ENCODE measurements at regions not wholly inside any gene's neighbourhood (a gene's known extent, or its start where the extent isn't known, plus 50 kb on each side); places are given as distances from the start of the nearest gene placed in this dataset.

GRCh38 chr13:68506888-68507551, 1276.9 kb upstream of the PCDH9 start:
- DNase-seq (no peak), ATAC-seq (ENCODE audit: low FRiP score) (no peak)
- Histone ChIP-seq H3K4me3 (ENCODE audit: low read length in 2 of 2) (no peak overlapping the region), H3K36me3 (ENCODE audit: control insufficient read depth in 1 of 2, insufficient read depth in 2 of 2, low read length in 1 of 2) (no peaks in the 10 kb centered on the region), H3K27me3 (ENCODE audit: control insufficient read depth in 1 of 2, insufficient read depth in 2 of 2, low read length in 1 of 2) (no peaks in the 10 kb centered on the region), H3K27ac (ENCODE audit: low read depth in 1 of 2, low read length in 2 of 2) (no peak overlapping the region), H3K9me3 (ENCODE audit: control insufficient read depth, low read length) (no peaks in the 10 kb centered on the region), H3K4me1 (ENCODE audit: control insufficient read depth in 1 of 2, insufficient read depth in 2 of 2, low read length in 2 of 2) (no peaks in the 10 kb centered on the region)
- intact Hi-C loops (cut with DNase I) = no loop called here
- 54 to 57% methylated on average over 8 of the region's 8 CpGs for WGBS, 2 donors

GRCh38 chr13:68490594-68490993, 1260.5 kb upstream of the PCDH9 start:
- no peak for DNase-seq
- ATAC-seq (ENCODE audit: low FRiP score) = no peak
- Histone ChIP-seq H3K4me3 (ENCODE audit: low read length in 2 of 2) (no peak overlapping the region), H3K27ac (ENCODE audit: low read depth in 1 of 2, low read length in 2 of 2) (no peak overlapping the region), H3K9me3 (ENCODE audit: control insufficient read depth, low read length) (no peaks in the 10 kb centered on the region), H3K4me1 (ENCODE audit: control insufficient read depth in 1 of 2, insufficient read depth in 2 of 2, low read length in 2 of 2) (no peaks in the 10 kb centered on the region), H3K36me3 (ENCODE audit: control insufficient read depth in 1 of 2, insufficient read depth in 2 of 2, low read length in 1 of 2) (no peaks in the 10 kb centered on the region), H3K27me3 (ENCODE audit: control insufficient read depth in 1 of 2, insufficient read depth in 2 of 2, low read length in 1 of 2) (no peaks in the 10 kb centered on the region)
- intact Hi-C loops (cut with DNase I) = no loop called here
- WGBS, 2 donors = 41 to 61% methylated on average over 4 of the region's 4 CpGs

GRCh38 chr13:68481130-68481529, 1251.0 kb upstream of the PCDH9 start:
- H3K9me3 ChIP-seq (ENCODE audit: control insufficient read depth, low read length) = no peaks in the 10 kb centered on the region
- 21 to 30% methylated on average over 2 of the region's 2 CpGs for WGBS, 2 donors
- H3K36me3 ChIP-seq (ENCODE audit: control insufficient read depth in 1 of 2, insufficient read depth in 2 of 2, low read length in 1 of 2) = no peaks in the 10 kb centered on the region
- ATAC-seq (ENCODE audit: low FRiP score) = no peak
- H3K4me1 ChIP-seq (ENCODE audit: control insufficient read depth in 1 of 2, insufficient read depth in 2 of 2, low read length in 2 of 2) = no peaks in the 10 kb centered on the region
- H3K4me3 ChIP-seq (ENCODE audit: low read length in 2 of 2) = no peak overlapping the region
- DNase-seq = no peak
- H3K27me3 ChIP-seq (ENCODE audit: control insufficient read depth in 1 of 2, insufficient read depth in 2 of 2, low read length in 1 of 2) = no peaks in the 10 kb centered on the region
- intact Hi-C loops (cut with DNase I) = no loop called here
- no peak overlapping the region for H3K27ac ChIP-seq (ENCODE audit: low read depth in 1 of 2, low read length in 2 of 2)

- Histone ChIP-seq H3K9me3 (ENCODE audit: control insufficient read depth, low read length) (no peaks in the 10 kb centered on the region), H3K4me1 (ENCODE audit: control insufficient read depth in 1 of 2, insufficient read depth in 2 of 2, low read length in 2 of 2) (no peaks in the 10 kb centered on the region), H3K36me3 (ENCODE audit: control insufficient read depth in 1 of 2, insufficient read depth in 2 of 2, low read length in 1 of 2) (no peaks in the 10 kb centered on the region), H3K4me3 (ENCODE audit: low read length in 2 of 2) (no peak overlapping the region), H3K27ac (ENCODE audit: low read depth in 1 of 2, low read length in 2 of 2) (no peak overlapping the region), H3K27me3 (ENCODE audit: control insufficient read depth in 1 of 2, insufficient read depth in 2 of 2, low read length in 1 of 2) (no peaks in the 10 kb centered on the region)
- 4 to 5% methylated on average over 1 of the region's 1 CpG for WGBS, 2 donors
- no peak for ATAC-seq (ENCODE audit: low FRiP score)
- intact Hi-C loops (cut with DNase I) = no loop called here
- DNase-seq = no peak
These were observed 1243.7 kb upstream of the PCDH9 start for GRCh38 chr13:68473834-68474326.

GRCh38 chr13:68467160-68467559, 1237.0 kb upstream of the PCDH9 start:
- Histone ChIP-seq H3K36me3 (ENCODE audit: control insufficient read depth in 1 of 2, insufficient read depth in 2 of 2, low read length in 1 of 2) (no peaks in the 10 kb centered on the region), H3K4me1 (ENCODE audit: control insufficient read depth in 1 of 2, insufficient read depth in 2 of 2, low read length in 2 of 2) (no peaks in the 10 kb centered on the region), H3K27ac (ENCODE audit: low read depth in 1 of 2, low read length in 2 of 2) (no peak overlapping the region), H3K4me3 (ENCODE audit: low read length in 2 of 2) (no peak overlapping the region), H3K27me3 (ENCODE audit: control insufficient read depth in 1 of 2, insufficient read depth in 2 of 2, low read length in 1 of 2) (no peaks in the 10 kb centered on the region), H3K9me3 (ENCODE audit: control insufficient read depth, low read length) (no peaks in the 10 kb centered on the region)
- no peak for DNase-seq
- WGBS, 2 donors = 78 to 80% methylated on average over 4 of the region's 4 CpGs
- intact Hi-C loops (cut with DNase I) = no loop called here
- ATAC-seq (ENCODE audit: low FRiP score) = no peak

GRCh38 chr13:68440874-68441273, 1210.7 kb upstream of the PCDH9 start:
- intact Hi-C loops (cut with DNase I) = no loop called here
- DNase-seq = no peak
- no peaks in the 10 kb centered on the region for H3K36me3 ChIP-seq (ENCODE audit: control insufficient read depth in 1 of 2, insufficient read depth in 2 of 2, low read length in 1 of 2)
- no peak overlapping the region for H3K27ac ChIP-seq (ENCODE audit: low read depth in 1 of 2, low read length in 2 of 2)
- H3K27me3 ChIP-seq (ENCODE audit: control insufficient read depth in 1 of 2, insufficient read depth in 2 of 2, low read length in 1 of 2) = no peaks in the 10 kb centered on the region
- no peaks in the 10 kb centered on the region for H3K9me3 ChIP-seq (ENCODE audit: control insufficient read depth, low read length)
- H3K4me3 ChIP-seq (ENCODE audit: low read length in 2 of 2) = no peak overlapping the region
- H3K4me1 ChIP-seq (ENCODE audit: control insufficient read depth in 1 of 2, insufficient read depth in 2 of 2, low read length in 2 of 2) = no peaks in the 10 kb centered on the region
- no peak for ATAC-seq (ENCODE audit: low FRiP score)

GRCh38 chr13:68439817-68440216, 1209.7 kb upstream of the PCDH9 start:
- H3K9me3 ChIP-seq (ENCODE audit: control insufficient read depth, low read length) = no peaks in the 10 kb centered on the region
- DNase-seq (no peak), ATAC-seq (ENCODE audit: low FRiP score) (no peak)
- WGBS, 2 donors = 48 to 52% methylated on average over 1 of the region's 1 CpG
- H3K4me1 ChIP-seq (ENCODE audit: control insufficient read depth in 1 of 2, insufficient read depth in 2 of 2, low read length in 2 of 2) = no peaks in the 10 kb centered on the region
- H3K27me3 ChIP-seq (ENCODE audit: control insufficient read depth in 1 of 2, insufficient read depth in 2 of 2, low read length in 1 of 2) = no peaks in the 10 kb centered on the region
- intact Hi-C loops (cut with DNase I) = no loop called here
- H3K4me3 ChIP-seq (ENCODE audit: low read length in 2 of 2) = no peak overlapping the region
- no peak overlapping the region for H3K27ac ChIP-seq (ENCODE audit: low read depth in 1 of 2, low read length in 2 of 2)
- H3K36me3 ChIP-seq (ENCODE audit: control insufficient read depth in 1 of 2, insufficient read depth in 2 of 2, low read length in 1 of 2) = no peaks in the 10 kb centered on the region

GRCh38 chr13:68428292-68428691, 1198.2 kb upstream of the PCDH9 start:
- Histone ChIP-seq H3K27me3 (ENCODE audit: control insufficient read depth in 1 of 2, insufficient read depth in 2 of 2, low read length in 1 of 2) (no peaks in the 10 kb centered on the region), H3K27ac (ENCODE audit: low read depth in 1 of 2, low read length in 2 of 2) (no peak overlapping the region), H3K36me3 (ENCODE audit: control insufficient read depth in 1 of 2, insufficient read depth in 2 of 2, low read length in 1 of 2) (no peaks in the 10 kb centered on the region), H3K9me3 (ENCODE audit: control insufficient read depth, low read length) (no peaks in the 10 kb centered on the region), H3K4me3 (ENCODE audit: low read length in 2 of 2) (no peak overlapping the region), H3K4me1 (ENCODE audit: control insufficient read depth in 1 of 2, insufficient read depth in 2 of 2, low read length in 2 of 2) (no peaks in the 10 kb centered on the region)
- WGBS, 2 donors = 76 to 79% methylated on average over 4 of the region's 4 CpGs
- DNase-seq = no peak
- no peak for ATAC-seq (ENCODE audit: low FRiP score)
- intact Hi-C loops (cut with DNase I) = no loop called here

- ATAC-seq (ENCODE audit: low FRiP score) (no peak), DNase-seq (no peak)
- intact Hi-C loops (cut with DNase I) = no loop called here
- no peaks in the 10 kb centered on the region for H3K9me3 ChIP-seq (ENCODE audit: control insufficient read depth, low read length)
- H3K36me3 ChIP-seq (ENCODE audit: control insufficient read depth in 1 of 2, insufficient read depth in 2 of 2, low read length in 1 of 2) = no peaks in the 10 kb centered on the region
- no peaks in the 10 kb centered on the region for H3K4me1 ChIP-seq (ENCODE audit: control insufficient read depth in 1 of 2, insufficient read depth in 2 of 2, low read length in 2 of 2)
- no peak overlapping the region for H3K27ac ChIP-seq (ENCODE audit: low read depth in 1 of 2, low read length in 2 of 2)
- no peak overlapping the region for H3K4me3 ChIP-seq (ENCODE audit: low read length in 2 of 2)
- WGBS, 2 donors = 60 to 63% methylated on average over 3 of the region's 3 CpGs
- no peaks in the 10 kb centered on the region for H3K27me3 ChIP-seq (ENCODE audit: control insufficient read depth in 1 of 2, insufficient read depth in 2 of 2, low read length in 1 of 2)
These were observed 1187.7 kb upstream of the PCDH9 start for GRCh38 chr13:68417801-68418200.

All from aorta (tissue), 5 donors.